HCT116 (cell line): ENCODE measurements at regions not wholly inside any gene's neighbourhood (a gene's known extent, or its start where the extent isn't known, plus 50 kb on each side); places are given as distances from the start of the nearest gene placed in this dataset.
A peak's percentile ranks its signal among the peaks of the same experiment; 100 is the strongest.

Source experiments
- ATAC-seq: fragments of 200-7000 bp; cut with Tn5 transposase; 2 replicates; pipeline ENCODE4 v1.9.1; 2020; ENCODE audit warnings: mild to moderate bottlenecking, moderate library complexity
- BruUV-seq: library from RNA; stranded (reverse); fragments of 400-500 nt; replicated peaks from 2 replicates; lab custom pipeline; 2021; lab: Mats Ljungman, UMichigan
- CTCF ChIA-PET: fragments of 300-600 bp; sonication (Branson Sonifier 250); formaldehyde crosslinking; loops from one replicate; lab custom pipeline; 2021; ENCODE audit warnings: antibody characterized with exemption; lab: Charles Lee
- POLR2A ChIA-PET: fragments of 300-600, 350-600 bp; sonication (Branson Sonifier 250); formaldehyde crosslinking; loops from one replicate; lab custom pipeline; 2021; ENCODE audit warnings: antibody characterized with exemption; lab: Charles Lee
- RAD21 ChIA-PET, 2 experiments: fragments of 300-600 bp; sonication (Branson Sonifier 250); formaldehyde crosslinking; loops; one replicate each; lab custom pipeline; 2023; ENCODE audit warnings: low total read pairs in 2 of 2; ENCODE audit not compliant: uncharacterized antibody in 2 of 2, unreplicated experiment in 2 of 2, low non-redundant PET in 1 of 2; lab: Charles Lee
- DNase-seq: peaks from one replicate; pipeline ENCODE4 v3.0.0-alpha.2; 2010; ENCODE audit warnings: low read depth, low spot score
- H2AFZ ChIP-seq: fragments of 200-600 bp; shearing (Covaris generic), sonication (generic); 2 replicates; pipeline ENCODE4 v1.6.1; 2017; ENCODE audit warnings: low read depth, mixed run types, mixed read lengths, antibody characterized with exemption, low read length; ENCODE audit not compliant: poor library complexity, severe bottlenecking
- H3K27ac ChIP-seq: 2 replicates; pipeline ENCODE4 v1.5.1; 2012; ENCODE audit warnings: low read depth, low read length
- H3K27me3 ChIP-seq: fragments of 200-600 bp; sonication (generic); 2 replicates; pipeline ENCODE4 v1.6.1; 2016; ENCODE audit warnings: mixed run types, low read length, mixed read lengths; ENCODE audit not compliant: insufficient read depth
- H3K36me3 ChIP-seq, 2 experiments: fragments of 200-500 bp in 1 of 2; fragments of 200-600 bp in 1 of 2; sonication (Bioruptor generic) in 1 of 2; sonication (generic) in 1 of 2; 2 replicates each; pipeline versions ENCODE4 v1.5.1 to v1.6.1; 2014 to 2016; ENCODE audit warnings: low read length in 2 of 2, inconsistent platforms in 1 of 2, mixed read lengths in 1 of 2, mixed run types in 1 of 2; ENCODE audit not compliant: insufficient read depth in 2 of 2, control insufficient read depth in 1 of 2
- H3K4me1 ChIP-seq, 2 experiments: fragments of 200-600 bp in 1 of 2; sonication (generic) in 1 of 2; 2 replicates each; pipeline versions ENCODE4 v1.5.1 to v1.6.1; 2012 to 2017; ENCODE audit warnings: low read length in 2 of 2, inconsistent platforms in 1 of 2, mild to moderate bottlenecking in 1 of 2, mixed read lengths in 1 of 2, mixed run types in 1 of 2, moderate library complexity in 1 of 2; ENCODE audit not compliant: insufficient read depth in 2 of 2, control insufficient read depth in 1 of 2
- H3K4me2 ChIP-seq: fragments of 200-600 bp; sonication (generic); 2 replicates; pipeline ENCODE4 v1.6.1; 2017; ENCODE audit warnings: mixed run types, low read length, mixed read lengths
- H3K4me3 ChIP-seq, 2 experiments: fragments of 200-600 bp in 1 of 2; sonication (generic) in 1 of 2; replicated peaks in 1 of 2; 2 replicates each; pipeline ENCODE4 v1.5.1; 2011 to 2016; ENCODE audit warnings: low read length in 2 of 2, control low read depth in 1 of 2, low read depth in 1 of 2, mild to moderate bottlenecking in 1 of 2, mixed read lengths in 1 of 2, mixed run types in 1 of 2
- H3K79me2 ChIP-seq: fragments of 200-600 bp; sonication (generic); 2 replicates; pipeline ENCODE4 v1.6.1; 2017; ENCODE audit warnings: mild to moderate bottlenecking, mixed run types, low read length, moderate library complexity, mixed read lengths; ENCODE audit not compliant: insufficient read depth
- H3K9ac ChIP-seq: fragments of 200-600 bp; sonication (generic); 2 replicates; pipeline ENCODE4 v1.6.1; 2016; ENCODE audit warnings: low read length, mixed read lengths
- H3K9me2 ChIP-seq: fragments of 200-600 bp; sonication (generic), shearing (Covaris generic); 2 replicates; pipeline ENCODE4 v1.6.1; 2017; ENCODE audit warnings: mixed run types, mild to moderate bottlenecking, moderate library complexity; ENCODE audit not compliant: insufficient read depth
- H3K9me3 ChIP-seq, 2 experiments: fragments of 200-500 bp in 1 of 2; fragments of 200-600 bp in 1 of 2; sonication (Bioruptor generic) in 1 of 2; sonication (generic) in 1 of 2; 2 replicates each; pipeline ENCODE4 v1.6.1; 2014 to 2017; ENCODE audit warnings: low read length in 2 of 2, mixed read lengths in 2 of 2, inconsistent platforms in 1 of 2, low read depth in 1 of 2, mild to moderate bottlenecking in 1 of 2, mixed run types in 1 of 2, moderate library complexity in 1 of 2; ENCODE audit not compliant: control insufficient read depth in 1 of 2, insufficient read depth in 1 of 2
- H4K20me1 ChIP-seq: fragments of 200-600 bp; sonication (generic), shearing (Covaris generic); 2 replicates; pipeline ENCODE4 v1.6.1; 2017; ENCODE audit warnings: mixed run types, mild to moderate bottlenecking, moderate library complexity; ENCODE audit not compliant: insufficient read depth
- CBX3 ChIP-seq: IDR thresholded peaks from 2 replicates; pipeline ENCODE4 v1.6.1; 2012; ENCODE audit warnings: low read depth
- ELF1 ChIP-seq: IDR thresholded peaks from 2 replicates; pipeline ENCODE4 v1.6.1; 2012; ENCODE audit warnings: low read depth, borderline replicate concordance
- FOSL1 ChIP-seq: IDR thresholded peaks from 2 replicates; pipeline ENCODE4 v1.6.1; 2012; ENCODE audit warnings: low read depth
- POLR2A ChIP-seq: IDR thresholded peaks from 2 replicates; pipeline ENCODE4 v1.7.0; 2011; ENCODE audit warnings: borderline replicate concordance; ENCODE audit not compliant: insufficient read depth, insufficient read length; ENCODE audit errors: extremely low read depth
- POLR2AphosphoS5 ChIP-seq: IDR thresholded peaks from 2 replicates; pipeline ENCODE4 v1.6.1; 2011; ENCODE audit warnings: mild to moderate bottlenecking, low read depth, low read length, moderate library complexity
- TCF7L2 ChIP-seq: IDR thresholded peaks from 2 replicates; pipeline ENCODE4 v1.7.0; 2011; ENCODE audit warnings: borderline replicate concordance, inconsistent platforms; ENCODE audit not compliant: insufficient read depth, insufficient read length; ENCODE audit errors: extremely low read depth
- YY1 ChIP-seq: IDR thresholded peaks from 2 replicates; pipeline ENCODE4 v1.6.1; 2011; ENCODE audit warnings: low read length, low read depth, moderate library complexity, mild to moderate bottlenecking; ENCODE audit not compliant: insufficient replicate concordance; ENCODE audit errors: extremely low read depth
- intact Hi-C: fragments of 100-400 bp; cut with micrococcal nuclease; formaldehyde crosslinking; loops from 2 replicates; pipeline ENCODE4 v1.10.0; 2022
- TF ChIP-seq, protein P1 (sequence below): IDR thresholded peaks from 2 replicates; pipeline ENCODE4 v1.6.1; 2011; ENCODE audit warnings: mild to moderate bottlenecking, low read length, moderate library complexity; ENCODE audit not compliant: insufficient replicate concordance; ENCODE audit errors: extremely low read depth
- TF ChIP-seq, protein P2 (sequence below), 3 experiments: fragments of 200-600 bp in 1 of 3; sonication (generic) in 1 of 3; IDR thresholded peaks in 2 of 3; conservative IDR thresholded peaks in 1 of 3; 2 replicates each; pipeline ENCODE4 v1.5.1; 2012 to 2017; ENCODE audit warnings: low read depth in 2 of 3, low read length in 2 of 3, antibody characterized with exemption in 1 of 3, borderline replicate concordance in 1 of 3, control low read depth in 1 of 3, mild to moderate bottlenecking in 1 of 3, mixed read lengths in 1 of 3, mixed run types in 1 of 3, moderate library complexity in 1 of 3; ENCODE audit not compliant: insufficient read depth in 1 of 3

DNA sequence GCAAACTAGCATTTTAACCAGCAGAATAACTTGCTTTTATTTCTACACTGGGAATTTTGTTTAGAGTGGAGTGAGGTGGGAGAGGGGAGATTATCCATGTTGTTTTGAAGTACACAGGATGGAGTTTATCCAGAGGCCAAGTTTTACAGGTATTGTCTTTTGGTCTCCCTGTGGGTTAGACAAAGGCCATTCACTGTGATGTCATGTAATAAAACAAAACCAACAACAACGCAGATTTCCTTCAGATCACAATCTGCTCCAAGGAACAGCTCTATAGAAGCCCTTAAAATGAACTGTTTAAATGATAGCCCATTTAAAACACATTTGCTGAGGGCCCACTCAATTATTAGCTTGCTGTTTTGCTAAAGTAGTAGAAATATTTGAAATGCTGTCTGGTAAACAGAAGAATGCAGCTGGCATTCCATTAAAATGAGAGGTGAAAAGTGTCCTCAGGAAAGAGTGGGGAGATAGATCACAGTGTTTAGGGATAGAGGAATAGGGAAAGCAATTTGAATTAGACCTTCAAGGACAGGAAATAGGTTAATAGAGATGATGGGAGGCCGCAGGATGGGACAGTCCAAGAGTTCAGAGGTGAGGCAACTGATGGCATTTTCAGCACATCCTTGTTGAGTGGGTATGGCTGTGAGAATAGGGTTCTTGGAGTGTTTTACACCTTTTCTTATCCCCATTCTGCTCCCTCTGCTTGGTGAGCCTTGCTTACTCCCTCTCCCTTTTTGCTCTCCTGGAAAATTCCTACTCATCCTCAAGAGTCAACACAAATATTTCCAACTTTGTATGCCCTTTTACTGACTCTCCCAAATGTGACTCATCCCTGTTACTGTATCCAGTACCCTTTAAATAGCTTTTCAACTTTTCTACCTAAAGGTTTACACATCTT lies 140.1 kb upstream of the NR3C1 start:
- H3K9ac ChIP-seq = no peak overlapping the region
- DNase-seq (no peak), ATAC-seq (peak; percentile 36)
- H3K9me3 ChIP-seq = peaks cover 0 to 5% of the 10 kb centered on the region in 2 experiments; a peak in 1 of 4 replicates
- H3K4me1 ChIP-seq = peaks cover 6 to 15% of the 10 kb centered on the region in 2 experiments; a peak in 2 of 4 replicates
- POLR2A ChIA-PET = no interaction called here
- RAD21 ChIA-PET = no interaction called here
- no peaks in the 10 kb centered on the region for H4K20me1 ChIP-seq
- H3K27me3 ChIP-seq = no peaks in the 10 kb centered on the region
- BruUV-seq = no TSS peak
- no peak overlapping the region for H3K4me3 ChIP-seq
- no peaks in the 10 kb centered on the region for H3K36me3 ChIP-seq
- no peaks in the 10 kb centered on the region for H3K79me2 ChIP-seq
- H3K9me2 ChIP-seq = no peaks in the 10 kb centered on the region
- peak overlapping the region; percentile 7 for H3K4me2 ChIP-seq
- H2AFZ ChIP-seq = peak overlapping the region; percentile 58
- CTCF ChIA-PET = no interaction called here
- intact Hi-C loops = no loop called here
- no peak overlapping the region for H3K27ac ChIP-seq
- peak; percentile 11; the same call in 1 of the 2 replicates for TF ChIP-seq FOSL1
- TF ChIP-seq, protein P1, sequence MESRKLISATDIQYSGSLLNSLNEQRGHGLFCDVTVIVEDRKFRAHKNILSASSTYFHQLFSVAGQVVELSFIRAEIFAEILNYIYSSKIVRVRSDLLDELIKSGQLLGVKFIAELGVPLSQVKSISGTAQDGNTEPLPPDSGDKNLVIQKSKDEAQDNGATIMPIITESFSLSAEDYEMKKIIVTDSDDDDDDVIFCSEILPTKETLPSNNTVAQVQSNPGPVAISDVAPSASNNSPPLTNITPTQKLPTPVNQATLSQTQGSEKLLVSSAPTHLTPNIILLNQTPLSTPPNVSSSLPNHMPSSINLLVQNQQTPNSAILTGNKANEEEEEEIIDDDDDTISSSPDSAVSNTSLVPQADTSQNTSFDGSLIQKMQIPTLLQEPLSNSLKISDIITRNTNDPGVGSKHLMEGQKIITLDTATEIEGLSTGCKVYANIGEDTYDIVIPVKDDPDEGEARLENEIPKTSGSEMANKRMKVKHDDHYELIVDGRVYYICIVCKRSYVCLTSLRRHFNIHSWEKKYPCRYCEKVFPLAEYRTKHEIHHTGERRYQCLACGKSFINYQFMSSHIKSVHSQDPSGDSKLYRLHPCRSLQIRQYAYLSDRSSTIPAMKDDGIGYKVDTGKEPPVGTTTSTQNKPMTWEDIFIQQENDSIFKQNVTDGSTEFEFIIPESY = no peak

DNA sequence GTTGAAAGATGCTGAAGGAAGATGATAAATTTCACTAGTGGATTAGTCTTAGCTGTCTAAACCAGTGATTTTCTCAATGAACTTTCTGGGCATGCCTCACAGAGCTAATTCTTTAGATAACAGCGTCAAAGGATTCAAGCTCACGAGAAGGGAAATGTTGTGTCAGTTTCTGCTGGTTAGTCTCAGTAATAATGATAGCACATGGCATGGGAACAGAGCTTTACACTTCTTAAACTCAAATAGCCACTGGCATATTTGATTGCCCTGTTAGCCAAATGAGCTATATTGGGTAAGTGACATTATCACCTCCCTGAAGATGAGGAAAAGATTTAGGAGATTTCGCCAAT lies 139.3 kb upstream of the NR3C1 start:
- H4K20me1 ChIP-seq = no peaks in the 10 kb centered on the region
- CTCF ChIA-PET = no interaction called here
- peak overlapping the region; percentile 58 for H2AFZ ChIP-seq
- intact Hi-C loops = no loop called here
- no peak overlapping the region for H3K4me3 ChIP-seq
- peaks cover 6 to 15% of the 10 kb centered on the region in 2 experiments; a peak in 2 of 4 replicates for H3K4me1 ChIP-seq
- BruUV-seq = no TSS peak
- H3K4me2 ChIP-seq = no peak overlapping the region
- H3K27ac ChIP-seq = no peak overlapping the region
- H3K79me2 ChIP-seq = no peaks in the 10 kb centered on the region
- H3K36me3 ChIP-seq = no peaks in the 10 kb centered on the region
- no peaks in the 10 kb centered on the region for H3K27me3 ChIP-seq
- no peak for ATAC-seq
- H3K9me3 ChIP-seq = peaks cover 0 to 5% of the 10 kb centered on the region in 2 experiments; a peak in 1 of 4 replicates
- POLR2A ChIA-PET = no interaction called here
- TF ChIP-seq POLR2AphosphoS5 = no peak
- TF ChIP-seq TCF7L2 = no peak
- TF ChIP-seq ELF1 = no peak
- TF ChIP-seq POLR2A = no peak
- TF ChIP-seq YY1 = no peak
- TF ChIP-seq, protein P2, sequence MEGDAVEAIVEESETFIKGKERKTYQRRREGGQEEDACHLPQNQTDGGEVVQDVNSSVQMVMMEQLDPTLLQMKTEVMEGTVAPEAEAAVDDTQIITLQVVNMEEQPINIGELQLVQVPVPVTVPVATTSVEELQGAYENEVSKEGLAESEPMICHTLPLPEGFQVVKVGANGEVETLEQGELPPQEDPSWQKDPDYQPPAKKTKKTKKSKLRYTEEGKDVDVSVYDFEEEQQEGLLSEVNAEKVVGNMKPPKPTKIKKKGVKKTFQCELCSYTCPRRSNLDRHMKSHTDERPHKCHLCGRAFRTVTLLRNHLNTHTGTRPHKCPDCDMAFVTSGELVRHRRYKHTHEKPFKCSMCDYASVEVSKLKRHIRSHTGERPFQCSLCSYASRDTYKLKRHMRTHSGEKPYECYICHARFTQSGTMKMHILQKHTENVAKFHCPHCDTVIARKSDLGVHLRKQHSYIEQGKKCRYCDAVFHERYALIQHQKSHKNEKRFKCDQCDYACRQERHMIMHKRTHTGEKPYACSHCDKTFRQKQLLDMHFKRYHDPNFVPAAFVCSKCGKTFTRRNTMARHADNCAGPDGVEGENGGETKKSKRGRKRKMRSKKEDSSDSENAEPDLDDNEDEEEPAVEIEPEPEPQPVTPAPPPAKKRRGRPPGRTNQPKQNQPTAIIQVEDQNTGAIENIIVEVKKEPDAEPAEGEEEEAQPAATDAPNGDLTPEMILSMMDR (IDR thresholded peaks at IDR 0.05 in 2 of 3, conservative IDR thresholded peaks at IDR 0.05 in 1 of 3; ENCODE audit: borderline replicate concordance in 1 of 3, insufficient read depth in 1 of 3, low read depth in 2 of 3, low read length in 2 of 3) = no peak
- no peak for TF ChIP-seq CBX3
- H3K9me2 ChIP-seq = no peaks in the 10 kb centered on the region
- RAD21 ChIA-PET = no interaction called here
- no peak for DNase-seq
- no peak overlapping the region for H3K9ac ChIP-seq
